ENCODE measurements at regions not wholly inside any gene's neighbourhood (a gene's known extent, or its start where the extent isn't known, plus 50 kb on each side); places are given as distances from the start of the nearest gene placed in this dataset.

- no peaks in the 10 kb centered on the region for H3K36me3 ChIP-seq
- WGBS, 2 donors (ENCODE audit: low coverage in 1 of 2): 67% methylated on average over 16 of the region's 16 CpGs; no CpG with 5 or more reads in 1 of the 2 donors
- TF ChIP-seq CTCF (IDR thresholded peaks at IDR 0.05) (no peak), EP300 (IDR thresholded peaks at IDR 0.05; ENCODE audit: low read depth) (no peak), POLR2AphosphoS5 (IDR thresholded peaks at IDR 0.05) (no peak), POLR2A (IDR thresholded peaks at IDR 0.05) (no peak)
- in situ Hi-C loops (cut with MboI; ENCODE audit: low pct_ligation_motif_present in 1 of 4, low pct_unique_long_range_greater_than_20kb in 1 of 4, low sequenced_read_pairs in 3 of 4) (no loop called here), intact Hi-C loops (cut with DNase I; ENCODE audit: low total_unique reads) (no loop called here)
- peaks cover 0 to 17% (median 14%) of the 10 kb centered on the region in 4 donors for H3K4me1 ChIP-seq
- H3K4me3 ChIP-seq: no peak overlapping the region
- no peak overlapping the region for H3K27ac ChIP-seq
- no peak for DNase-seq
- H3K27me3 ChIP-seq: no peaks in the 10 kb centered on the region
- H3K9me3 ChIP-seq: no peaks in the 10 kb centered on the region
Measured at GRCh38 chr3:194852831-194853508, 167.3 kb downstream of the FAM43A start.

GRCh38 chr3:194854206-194854605 lies 168.5 kb downstream of the FAM43A start:
- Histone ChIP-seq H3K27ac (peak overlapping the region in 3 of 4 donors; percentile 31 to 67 (median 49)), H3K9me3 (no peaks in the 10 kb centered on the region), H3K27me3 (no peaks in the 10 kb centered on the region), H3K4me1 (peaks cover 0 to 17% (median 14%) of the 10 kb centered on the region in 4 donors), H3K4me3 (no peak overlapping the region), H3K36me3 (no peaks in the 10 kb centered on the region)
- in situ Hi-C loops (cut with MboI; ENCODE audit: low pct_ligation_motif_present in 1 of 4, low pct_unique_long_range_greater_than_20kb in 1 of 4, low sequenced_read_pairs in 3 of 4): no loop called here
- WGBS, 2 donors (ENCODE audit: low coverage in 1 of 2): 0 to 34% methylated on average over 1 to 4 of the region's 4 CpGs
- no peak for TF ChIP-seq CTCF (IDR thresholded peaks at IDR 0.05)
- TF ChIP-seq POLR2A (IDR thresholded peaks at IDR 0.05): no peak
- no peak for TF ChIP-seq EP300 (IDR thresholded peaks at IDR 0.05; ENCODE audit: low read depth)
- TF ChIP-seq POLR2AphosphoS5 (IDR thresholded peaks at IDR 0.05): no peak
- intact Hi-C loops (cut with DNase I; ENCODE audit: low total_unique reads): no loop called here
- no peak for DNase-seq

GRCh38 chr3:194854659-194855390 lies 169.1 kb downstream of the FAM43A start:
- H3K4me3 ChIP-seq: no peak overlapping the region
- intact Hi-C loops (cut with DNase I; ENCODE audit: low total_unique reads) (no loop called here), in situ Hi-C loops (cut with MboI; ENCODE audit: low pct_ligation_motif_present in 1 of 4, low pct_unique_long_range_greater_than_20kb in 1 of 4, low sequenced_read_pairs in 3 of 4) (no loop called here)
- H3K36me3 ChIP-seq: no peaks in the 10 kb centered on the region
- peak overlapping the region; percentile 31 to 67 (median 46) for H3K27ac ChIP-seq
- WGBS, 2 donors (ENCODE audit: low coverage in 1 of 2): 47 to 58% methylated on average over 5 to 9 of the region's 9 CpGs
- no peaks in the 10 kb centered on the region for H3K27me3 ChIP-seq
- H3K4me1 ChIP-seq: peaks cover 0 to 17% (median 12%) of the 10 kb centered on the region in 4 donors
- DNase-seq: peak; percentile 27
- H3K9me3 ChIP-seq: no peaks in the 10 kb centered on the region
- no peak for TF ChIP-seq CTCF (IDR thresholded peaks at IDR 0.05)
- TF ChIP-seq POLR2AphosphoS5 (IDR thresholded peaks at IDR 0.05): peak in 1 of 3 donors; percentile 28

GRCh38 chr3:194856296-194856695 lies 170.6 kb downstream of the FAM43A start:
- DNase-seq: no peak
- WGBS, 2 donors (ENCODE audit: low coverage in 1 of 2): 88% methylated on average over 7 of the region's 7 CpGs; no CpG with 5 or more reads in 1 of the 2 donors
- Histone ChIP-seq H3K27ac (no peak overlapping the region), H3K4me1 (peaks cover 0 to 17% (median 12%) of the 10 kb centered on the region in 4 donors), H3K4me3 (no peak overlapping the region), H3K9me3 (no peaks in the 10 kb centered on the region), H3K27me3 (no peaks in the 10 kb centered on the region), H3K36me3 (no peaks in the 10 kb centered on the region)
- intact Hi-C loops (cut with DNase I; ENCODE audit: low total_unique reads): no loop called here
- TF ChIP-seq POLR2A (IDR thresholded peaks at IDR 0.05) (no peak), CTCF (IDR thresholded peaks at IDR 0.05) (no peak), POLR2AphosphoS5 (IDR thresholded peaks at IDR 0.05) (no peak), EP300 (IDR thresholded peaks at IDR 0.05; ENCODE audit: low read depth) (no peak)
- in situ Hi-C loops (cut with MboI; ENCODE audit: low pct_ligation_motif_present in 1 of 4, low pct_unique_long_range_greater_than_20kb in 1 of 4, low sequenced_read_pairs in 3 of 4): no loop called here

Data from transverse colon (tissue), 4 donors.